Effector memory CD8-positive, alpha-beta T cell (primary cell): ENCODE measurements at regions not wholly inside any gene's neighbourhood (a gene's known extent, or its start where the extent isn't known, plus 50 kb on each side); places are given as distances from the start of the nearest gene placed in this dataset.

Source experiments
- ATAC-seq: fragments of 150-1000 bp; cut with Tn5 transposase; replicated peaks from 2 replicates; pipeline ENCODE4 v1.10.0; 2021; ENCODE audit warnings: mild to moderate bottlenecking, moderate library complexity
- DNase-seq, 3 experiments: peaks; one replicate each; pipeline ENCODE4 v3.0.0; 2021
- H3K27ac Mint-ChIP-seq, 2 donors: one replicate each; pipeline ENCODE4 v1.8.0; 2022; ENCODE audit warnings: mild to moderate bottlenecking in 2 of 2, mixed read lengths in 2 of 2, moderate library complexity in 2 of 2
- H3K27me3 Mint-ChIP-seq, 2 donors: one replicate each; pipeline ENCODE4 v1.8.0; 2022; ENCODE audit warnings: mixed read lengths in 2 of 2
- H3K36me3 Mint-ChIP-seq: one replicate; pipeline ENCODE4 v1.8.0; 2022; ENCODE audit warnings: mild to moderate bottlenecking, moderate library complexity, mixed read lengths; ENCODE audit not compliant: insufficient read depth
- H3K4me1 Mint-ChIP-seq, 2 donors: one replicate each; pipeline ENCODE4 v1.8.0; 2022; ENCODE audit warnings: low read depth in 2 of 2, mixed read lengths in 2 of 2
- H3K4me3 Mint-ChIP-seq, 2 donors: one replicate each; pipeline ENCODE4 v1.8.0; 2022; ENCODE audit warnings: mild to moderate bottlenecking in 2 of 2, mixed read lengths in 2 of 2, moderate library complexity in 2 of 2
- H3K9me3 Mint-ChIP-seq, 2 donors: one replicate each; pipeline ENCODE4 v1.8.0; 2022; ENCODE audit warnings: mixed read lengths in 2 of 2

DNA sequence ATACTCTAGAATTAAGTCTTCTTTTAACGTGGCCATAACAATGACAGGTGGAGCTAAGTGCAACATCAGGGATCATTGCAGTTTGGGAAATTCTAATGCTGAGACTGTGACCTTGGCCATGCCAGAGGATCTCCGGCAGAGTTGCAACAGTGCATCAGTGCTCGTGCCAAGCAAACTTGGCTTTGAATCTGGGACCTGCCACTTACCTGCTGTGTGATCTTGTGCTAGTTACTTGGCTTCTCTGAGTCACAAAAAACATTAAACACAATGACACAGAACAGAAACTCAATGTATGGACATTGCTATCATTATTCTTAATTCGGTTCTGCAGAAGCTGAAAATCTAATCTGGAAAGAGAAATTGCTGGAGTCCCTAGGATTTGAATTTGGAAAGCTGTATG lies 435.5 kb upstream of the CCL2 start:
- H3K27me3 Mint-ChIP-seq, result peaks cover 39 to 71% of the 10 kb centered on the region in 2 donors
- no peaks in the 10 kb centered on the region for H3K36me3 Mint-ChIP-seq
- no peak overlapping the region for H3K27ac Mint-ChIP-seq
- ATAC-seq, result no peak
- DNase-seq, result no peak
- no peaks in the 10 kb centered on the region for H3K4me1 Mint-ChIP-seq
- no peaks in the 10 kb centered on the region for H3K9me3 Mint-ChIP-seq
- no peak overlapping the region for H3K4me3 Mint-ChIP-seq

DNA sequence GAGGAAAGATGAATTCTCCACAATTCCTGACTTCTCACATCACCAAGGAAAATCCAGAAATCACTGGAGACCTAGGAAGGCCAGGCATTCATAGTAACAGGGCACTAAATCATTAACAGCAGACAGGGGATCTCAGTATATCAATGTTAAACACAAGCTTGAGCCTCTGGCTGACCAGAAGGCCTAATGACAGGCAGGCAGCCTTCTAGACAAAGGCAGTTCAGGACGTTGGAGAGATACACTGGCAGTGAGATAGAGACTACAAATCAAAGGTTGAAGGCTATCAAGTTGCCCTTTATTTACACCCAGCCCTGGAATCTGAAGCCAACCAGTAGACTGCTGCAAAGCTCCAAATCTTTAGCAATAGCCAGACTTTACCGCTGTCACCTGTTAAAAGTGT lies 422.8 kb upstream of the CCL2 start:
- ATAC-seq (no peak), DNase-seq (no peak)
- Mint-ChIP-seq H3K27ac (no peak overlapping the region), H3K4me3 (no peak overlapping the region), H3K4me1 (no peaks in the 10 kb centered on the region), H3K27me3 (peaks cover 16 to 23% of the 10 kb centered on the region in 2 donors), H3K36me3 (no peaks in the 10 kb centered on the region), H3K9me3 (no peaks in the 10 kb centered on the region)

DNA sequence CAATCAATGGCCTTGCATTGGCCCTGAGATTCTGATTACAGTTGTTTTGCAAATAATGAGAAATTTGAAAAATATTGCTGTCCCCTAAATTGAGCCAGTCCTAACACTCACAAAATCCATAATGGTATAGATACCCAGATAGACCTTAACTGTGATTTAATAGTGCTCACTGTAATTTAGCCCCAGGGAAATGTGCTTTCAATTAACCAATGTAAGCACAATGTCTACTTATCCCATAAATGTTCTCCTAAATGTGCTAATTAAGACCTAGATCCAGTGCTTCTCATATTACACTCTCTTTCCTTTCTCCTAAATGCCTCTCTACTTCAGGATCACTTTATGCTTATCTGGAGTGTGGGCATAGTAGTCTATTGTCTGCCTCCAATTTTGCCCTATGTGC lies 417.8 kb upstream of the CCL2 start:
- no peaks in the 10 kb centered on the region for H3K9me3 Mint-ChIP-seq
- H3K36me3 Mint-ChIP-seq, result no peaks in the 10 kb centered on the region
- peaks cover 41 to 44% of the 10 kb centered on the region in 2 donors for H3K27me3 Mint-ChIP-seq
- H3K4me3 Mint-ChIP-seq, result no peak overlapping the region
- ATAC-seq (no peak), DNase-seq (no peak)
- H3K4me1 Mint-ChIP-seq, result no peaks in the 10 kb centered on the region
- no peak overlapping the region for H3K27ac Mint-ChIP-seq

DNA sequence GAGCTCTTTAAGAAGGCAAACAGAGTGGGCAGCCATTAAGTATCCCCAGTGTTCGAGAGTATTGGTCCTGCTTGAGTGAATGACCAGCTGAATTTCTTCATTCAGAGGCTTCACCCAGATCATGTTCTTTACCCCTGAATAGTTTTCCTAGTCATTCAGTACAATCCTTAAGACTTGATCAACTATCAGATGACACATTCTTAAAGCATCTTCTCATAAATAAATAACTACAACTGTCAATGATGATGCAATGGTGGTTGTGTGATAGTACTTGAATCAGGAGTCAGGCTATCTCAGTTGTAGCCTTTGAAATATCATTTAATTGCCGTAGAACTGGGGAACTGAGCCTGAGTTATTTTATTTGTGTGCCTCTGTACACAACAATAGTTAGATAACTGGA lies 416.8 kb upstream of the CCL2 start:
- ATAC-seq (no peak), DNase-seq (no peak)
- H3K27me3 Mint-ChIP-seq, result peaks cover 48 to 51% of the 10 kb centered on the region in 2 donors
- H3K27ac Mint-ChIP-seq, result no peak overlapping the region
- H3K36me3 Mint-ChIP-seq, result no peaks in the 10 kb centered on the region
- H3K9me3 Mint-ChIP-seq, result no peaks in the 10 kb centered on the region
- H3K4me1 Mint-ChIP-seq, result no peaks in the 10 kb centered on the region
- no peak overlapping the region for H3K4me3 Mint-ChIP-seq

DNA sequence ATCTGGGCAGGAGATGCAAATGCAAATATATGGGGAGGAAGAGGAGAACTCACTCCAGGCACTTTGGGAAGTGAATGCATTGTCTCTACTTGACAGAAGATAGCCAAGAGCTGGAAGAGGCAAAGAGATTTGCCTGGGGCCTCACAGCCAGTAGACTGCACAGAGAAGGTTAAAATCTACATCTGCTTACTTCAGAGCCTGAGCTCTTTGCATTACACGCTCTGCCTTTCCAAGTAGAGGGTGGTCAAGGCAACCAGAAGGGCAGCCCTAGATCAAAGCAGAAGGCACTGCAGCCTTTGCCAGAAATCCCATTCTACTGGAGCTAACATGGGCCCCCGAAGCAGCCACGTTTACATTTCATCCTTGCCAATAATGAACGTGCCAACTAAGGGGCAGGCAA lies 407.2 kb upstream of the CCL2 start:
- Mint-ChIP-seq H3K27ac (no peak overlapping the region), H3K36me3 (no peaks in the 10 kb centered on the region), H3K4me1 (no peaks in the 10 kb centered on the region), H3K4me3 (no peak overlapping the region), H3K9me3 (no peaks in the 10 kb centered on the region), H3K27me3 (peaks cover 33 to 37% of the 10 kb centered on the region in 2 donors)
- ATAC-seq (no peak), DNase-seq (no peak)

DNA sequence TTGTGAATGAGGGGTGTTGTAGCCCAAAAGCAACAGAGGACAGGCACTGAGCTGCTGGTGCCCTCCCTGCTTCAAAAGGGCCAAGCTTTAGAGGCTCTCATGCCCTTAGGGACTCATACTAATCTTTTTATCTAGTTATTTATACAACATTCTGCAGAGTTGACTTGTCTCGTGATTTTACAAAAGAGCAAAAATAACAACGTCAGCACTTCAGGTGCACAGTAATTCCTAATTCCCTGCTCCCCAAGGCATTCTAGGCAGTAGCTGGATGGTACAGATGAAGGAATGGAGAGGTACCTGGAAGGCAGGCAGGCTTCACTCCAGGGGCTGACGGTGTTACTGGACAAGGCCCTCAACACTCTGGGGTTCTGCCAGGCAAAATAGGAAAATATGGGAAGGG lies 406.7 kb upstream of the CCL2 start:
- Mint-ChIP-seq H3K4me3 (no peak overlapping the region), H3K27me3 (peaks cover 32 to 36% of the 10 kb centered on the region in 2 donors), H3K36me3 (no peaks in the 10 kb centered on the region), H3K4me1 (no peaks in the 10 kb centered on the region), H3K27ac (no peak overlapping the region), H3K9me3 (no peaks in the 10 kb centered on the region)
- DNase-seq (no peak), ATAC-seq (no peak)

DNA sequence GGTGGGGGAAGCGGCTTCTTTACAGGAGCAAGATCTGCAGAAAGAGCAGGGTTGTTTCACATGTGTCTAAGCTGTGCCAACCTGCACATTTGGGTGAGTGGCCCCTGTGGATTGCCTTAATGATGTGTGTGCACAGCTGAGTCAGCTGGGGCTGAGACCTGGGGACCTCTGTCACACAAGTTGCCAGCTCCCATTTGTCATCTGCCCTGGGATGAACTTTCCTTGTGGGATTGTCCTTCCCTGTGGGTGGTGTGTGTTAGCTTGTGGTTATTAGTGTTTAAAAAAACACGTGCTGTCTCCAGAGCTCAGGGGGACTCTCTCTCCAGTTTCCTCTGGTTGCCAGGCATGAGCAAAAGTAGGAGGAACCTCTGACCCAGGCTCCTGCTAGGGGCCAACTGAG lies 400.5 kb upstream of the CCL2 start:
- Mint-ChIP-seq H3K27ac (no peak overlapping the region), H3K27me3 (peaks cover 50 to 52% of the 10 kb centered on the region in 2 donors), H3K9me3 (no peaks in the 10 kb centered on the region), H3K4me1 (no peaks in the 10 kb centered on the region), H3K36me3 (no peaks in the 10 kb centered on the region), H3K4me3 (no peak overlapping the region)
- ATAC-seq, result no peak
- DNase-seq, result no peak

DNA sequence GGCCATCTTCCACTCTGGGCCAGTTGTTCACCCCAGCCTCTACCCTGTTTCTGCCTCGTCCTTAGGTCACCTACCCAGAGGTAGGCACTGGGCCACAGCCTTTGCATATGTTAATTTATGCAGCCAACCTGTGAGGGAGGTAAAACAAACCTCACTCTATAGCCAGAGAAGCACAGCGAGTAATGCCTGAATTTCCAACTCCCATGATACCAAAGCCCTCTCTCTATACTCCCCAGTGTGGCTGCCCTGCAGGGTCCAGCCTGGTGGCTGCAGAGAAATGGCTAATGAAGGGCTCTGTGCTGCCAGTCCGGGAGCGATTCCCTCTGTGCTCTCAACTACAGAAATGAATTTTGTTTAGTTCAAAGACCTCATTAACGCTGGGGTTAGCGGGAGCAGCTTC lies 397.0 kb upstream of the CCL2 start:
- Mint-ChIP-seq H3K4me3 (no peak overlapping the region), H3K27me3 (peaks cover 46 to 63% of the 10 kb centered on the region in 2 donors), H3K27ac (no peak overlapping the region), H3K36me3 (no peaks in the 10 kb centered on the region), H3K4me1 (no peaks in the 10 kb centered on the region), H3K9me3 (no peaks in the 10 kb centered on the region)
- no peak for ATAC-seq
- DNase-seq, result no peak

DNA sequence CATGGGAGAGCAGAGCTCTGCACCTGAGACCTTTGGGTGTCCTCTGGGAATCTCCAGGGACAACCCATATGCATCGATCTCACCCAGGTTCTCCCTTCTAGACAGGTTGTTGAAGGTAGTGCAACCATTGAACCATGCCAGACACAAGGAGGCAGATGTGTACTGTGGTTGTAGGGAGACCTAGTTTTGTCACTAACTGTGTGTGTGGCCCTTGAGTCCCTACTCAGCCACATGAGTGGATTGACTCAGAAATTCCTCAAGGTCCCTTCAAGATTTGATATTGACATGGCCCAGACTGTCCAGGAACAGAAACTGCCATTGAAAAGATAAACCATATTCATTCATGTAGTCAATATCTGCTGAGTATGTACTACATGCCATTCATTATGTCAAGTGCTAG lies 396.4 kb upstream of the CCL2 start:
- no peak overlapping the region for H3K4me3 Mint-ChIP-seq
- H3K27ac Mint-ChIP-seq, result no peak overlapping the region
- ATAC-seq, result no peak
- no peaks in the 10 kb centered on the region for H3K4me1 Mint-ChIP-seq
- no peaks in the 10 kb centered on the region for H3K9me3 Mint-ChIP-seq
- peaks cover 50 to 63% of the 10 kb centered on the region in 2 donors for H3K27me3 Mint-ChIP-seq
- no peak for DNase-seq
- no peaks in the 10 kb centered on the region for H3K36me3 Mint-ChIP-seq

DNA sequence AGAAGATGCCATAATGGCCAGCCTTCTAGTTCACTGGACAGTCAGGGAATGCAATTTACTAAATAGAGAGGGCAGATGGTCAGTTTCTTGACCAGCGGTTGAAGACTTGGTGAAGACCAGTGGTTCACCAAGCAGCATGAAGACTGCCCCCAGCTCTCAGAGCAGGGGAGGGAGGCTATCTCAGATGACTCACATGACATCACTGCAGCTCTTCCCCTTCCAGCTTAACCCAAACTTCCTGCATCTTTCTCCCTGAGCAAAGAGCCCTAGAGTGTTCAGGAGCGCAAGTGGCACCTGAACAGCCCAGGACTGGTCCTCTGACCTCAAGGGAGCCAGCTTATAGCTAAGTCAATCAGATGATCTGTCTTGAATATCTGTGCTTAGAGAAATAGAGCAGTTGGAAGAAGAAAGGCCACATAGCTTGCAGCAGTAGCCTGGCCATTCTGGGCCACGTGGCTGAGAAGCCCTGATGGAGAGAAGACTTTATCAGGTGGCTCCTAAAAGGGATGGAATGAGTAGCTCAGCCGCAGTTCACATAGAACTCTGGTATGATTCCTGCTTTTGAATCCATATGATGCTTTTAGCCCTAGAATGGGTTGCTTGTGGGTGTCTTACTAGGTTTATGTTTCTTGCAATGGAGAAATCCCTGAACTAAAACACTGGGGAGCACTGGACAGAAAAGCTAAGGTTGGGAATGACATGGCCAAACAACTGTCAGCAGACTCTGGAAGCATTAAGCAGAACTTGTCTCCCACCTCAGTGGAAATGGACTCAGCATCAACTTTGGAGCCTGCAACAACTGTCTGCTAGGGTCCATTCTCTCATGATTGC lies 392.1 kb upstream of the CCL2 start:
- Mint-ChIP-seq H3K4me3 (no peak overlapping the region), H3K27ac (no peak overlapping the region), H3K4me1 (no peaks in the 10 kb centered on the region), H3K9me3 (no peaks in the 10 kb centered on the region), H3K36me3 (no peaks in the 10 kb centered on the region), H3K27me3 (peaks cover 28 to 45% of the 10 kb centered on the region in 2 donors)
- DNase-seq, result no peak
- no peak for ATAC-seq

DNA sequence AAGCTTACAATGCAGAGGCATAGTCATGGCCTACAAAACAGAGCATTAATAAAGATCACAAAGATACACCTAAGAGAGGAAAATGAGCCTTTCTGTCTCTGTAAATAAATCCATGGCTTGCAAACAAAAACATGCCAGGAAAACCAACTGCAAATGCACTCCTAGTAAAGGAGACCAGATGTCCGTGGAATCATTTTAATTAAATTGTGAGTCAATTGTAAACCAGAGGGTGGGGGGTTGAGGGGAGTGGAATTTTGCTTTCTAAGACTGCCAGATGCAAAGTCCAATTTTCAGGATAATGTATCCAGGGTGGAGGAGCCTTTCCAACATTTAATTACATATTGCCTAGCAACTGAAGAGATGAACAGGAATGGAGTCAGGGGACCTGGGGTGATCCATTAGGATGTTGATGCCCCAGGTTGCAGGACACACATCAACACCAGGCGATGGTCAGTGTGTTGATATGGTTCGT lies 390.3 kb upstream of the CCL2 start:
- no peak for DNase-seq
- ATAC-seq, result no peak
- Mint-ChIP-seq H3K4me1 (no peaks in the 10 kb centered on the region), H3K36me3 (no peaks in the 10 kb centered on the region), H3K27ac (no peak overlapping the region), H3K27me3 (peaks cover 19 to 40% of the 10 kb centered on the region in 2 donors), H3K9me3 (no peaks in the 10 kb centered on the region), H3K4me3 (no peak overlapping the region)

DNA sequence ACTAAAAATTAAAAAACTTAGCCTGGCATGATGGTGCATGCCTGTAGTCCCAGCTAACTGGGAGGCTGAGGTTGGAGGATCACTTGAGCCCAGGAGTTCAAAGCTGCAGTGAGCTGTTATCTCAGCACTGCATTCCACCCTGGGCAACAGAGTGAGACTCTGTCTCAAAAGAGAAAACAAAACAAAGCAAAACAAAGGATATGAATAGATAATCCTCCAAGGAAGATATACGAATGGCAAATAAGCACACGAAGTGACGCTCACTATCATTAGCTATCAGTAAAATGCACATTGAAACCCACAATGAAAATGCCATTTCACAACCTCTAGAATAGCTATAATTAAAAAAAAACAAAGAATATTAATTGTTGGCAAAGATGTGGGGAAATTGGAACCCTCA lies 386.2 kb upstream of the CCL2 start:
- H3K4me1 Mint-ChIP-seq, result no peaks in the 10 kb centered on the region
- no peak overlapping the region for H3K4me3 Mint-ChIP-seq
- no peaks in the 10 kb centered on the region for H3K9me3 Mint-ChIP-seq
- no peak for DNase-seq
- peaks cover 23 to 57% of the 10 kb centered on the region in 2 donors for H3K27me3 Mint-ChIP-seq
- no peaks in the 10 kb centered on the region for H3K36me3 Mint-ChIP-seq
- H3K27ac Mint-ChIP-seq, result no peak overlapping the region
- ATAC-seq, result no peak

DNA sequence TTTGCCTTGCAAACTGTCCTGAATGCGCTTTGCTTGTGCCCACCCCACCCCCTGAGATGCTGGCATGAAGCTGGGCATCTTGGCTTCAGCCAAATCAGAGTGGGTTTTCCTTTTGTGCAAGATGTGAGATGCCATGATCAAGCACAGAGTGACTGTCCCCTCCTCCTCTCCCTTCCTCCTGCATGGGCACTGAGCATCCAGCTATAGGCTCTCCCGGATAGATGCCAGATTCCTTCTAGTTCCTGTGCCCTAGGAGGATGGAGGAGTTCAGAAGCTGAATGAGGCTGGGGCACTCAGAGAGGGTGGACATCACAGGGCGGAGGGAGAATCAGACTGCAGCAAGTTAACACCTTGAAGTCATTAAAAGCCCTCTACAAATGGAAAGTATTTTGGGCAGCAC lies 384.1 kb upstream of the CCL2 start:
- ATAC-seq (no peak), DNase-seq (no peak)
- Mint-ChIP-seq H3K9me3 (no peaks in the 10 kb centered on the region), H3K4me1 (no peaks in the 10 kb centered on the region), H3K4me3 (no peak overlapping the region), H3K27ac (no peak overlapping the region), H3K36me3 (no peaks in the 10 kb centered on the region), H3K27me3 (peaks cover 34 to 68% of the 10 kb centered on the region in 2 donors)

DNA sequence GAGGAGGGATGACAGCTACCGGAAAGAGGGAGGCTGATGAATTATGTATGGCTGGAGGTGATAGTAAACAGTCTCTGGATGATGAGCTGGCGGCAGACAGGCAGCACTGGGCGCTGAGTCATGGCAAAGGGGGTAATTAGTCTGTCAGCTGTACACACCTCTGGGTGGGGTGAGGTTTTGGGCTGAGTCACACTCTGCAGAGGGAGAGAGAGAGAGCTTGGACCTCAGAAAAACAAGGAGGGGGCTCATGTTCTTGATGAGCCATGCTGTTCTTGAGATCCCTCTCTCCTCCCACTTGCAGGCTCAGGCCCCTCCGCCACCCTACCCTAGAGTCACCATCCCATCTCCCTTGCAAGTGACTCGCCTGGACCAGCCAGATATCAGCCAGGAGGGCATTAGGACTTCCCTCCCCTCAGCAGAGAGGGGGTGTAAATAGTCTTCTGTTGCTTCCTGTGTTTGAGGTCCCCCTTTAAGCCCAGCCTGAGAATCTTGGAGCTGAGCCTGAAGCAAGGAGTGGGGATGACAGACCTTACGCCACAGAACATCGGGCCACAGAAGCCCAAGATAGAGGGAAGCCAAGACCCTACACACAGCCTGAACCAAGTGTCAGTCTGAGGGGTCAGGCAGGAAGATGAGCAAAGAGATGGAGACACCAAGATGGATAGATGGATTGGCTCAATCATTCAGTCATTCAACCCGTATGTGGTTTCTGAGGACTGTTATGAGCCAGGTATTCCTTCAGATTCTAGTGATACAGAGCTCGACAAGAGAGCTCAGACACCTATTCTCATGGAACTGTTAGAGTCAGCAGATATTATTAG lies 383.2 kb upstream of the CCL2 start:
- ATAC-seq, result no peak
- no peaks in the 10 kb centered on the region for H3K4me1 Mint-ChIP-seq
- H3K4me3 Mint-ChIP-seq, result no peak overlapping the region
- peaks cover 36 to 69% of the 10 kb centered on the region in 2 donors for H3K27me3 Mint-ChIP-seq
- no peak for DNase-seq
- no peaks in the 10 kb centered on the region for H3K9me3 Mint-ChIP-seq
- H3K27ac Mint-ChIP-seq, result no peak overlapping the region
- H3K36me3 Mint-ChIP-seq, result no peaks in the 10 kb centered on the region
